ENCODE measurements at regions not wholly inside any gene's neighbourhood (a gene's known extent, or its start where the extent isn't known, plus 50 kb on each side); places are given as distances from the start of the nearest gene placed in this dataset.

GRCh38 chr18:10089881-10090280, 176.1 kb downstream of the VAPA start:
- DNase-seq (no peak), ATAC-seq (ENCODE audit: low read depth) (no peak)
- Histone ChIP-seq H3K27me3 (ENCODE audit: control insufficient read depth, insufficient read depth, low read length) (peaks cover 8% of the 10 kb centered on the region), H2BK5ac (ENCODE audit: low read depth, low read length, poor library complexity, severe bottlenecking) (no peak overlapping the region), H4K20me1 (ENCODE audit: insufficient read depth, low read length) (no peaks in the 10 kb centered on the region), H3K18ac (ENCODE audit: low read depth, low read length) (no peak overlapping the region), H3K4me3 (ENCODE audit: insufficient read depth, low read depth, low read length) (no peak overlapping the region), H4K5ac (ENCODE audit: low read depth, low read length) (no peak overlapping the region), H2AFZ (replicated peaks; ENCODE audit: low read length, poor library complexity) (no peak overlapping the region), H2BK15ac (ENCODE audit: low read depth, low read length) (no peak overlapping the region), H3K79me1 (ENCODE audit: low read depth in 1 of 2, low read length in 2 of 2) (no peaks in the 10 kb centered on the region), H2BK20ac (ENCODE audit: low read depth, low read length) (no peak overlapping the region), H3K56ac (ENCODE audit: extremely low read depth, insufficient read depth, low read length) (no peak overlapping the region), H3K14ac (replicated peaks; ENCODE audit: low read depth, low read length) (no peak overlapping the region), H3K9ac (ENCODE audit: low read depth, low read length) (no peak overlapping the region), H3K9me1 (ENCODE audit: insufficient read depth, low read length) (no peaks in the 10 kb centered on the region; the same call in none of the 2 replicates), H2AK9ac (replicated peaks; ENCODE audit: low read depth, low read length, poor library complexity) (no peak overlapping the region), H4K91ac (ENCODE audit: insufficient read depth, low read depth, low read length) (no peak overlapping the region), H3K4ac (ENCODE audit: low read depth, low read length) (no peak overlapping the region), H4K8ac (ENCODE audit: low read depth in 2 of 2, low read length in 2 of 2) (no peak overlapping the region), H3K36me3 (ENCODE audit: control insufficient read depth, insufficient read depth, low read length) (no peaks in the 10 kb centered on the region), H3K23ac (ENCODE audit: low read depth, low read length) (no peak overlapping the region), H3K4me1 (ENCODE audit: control insufficient read depth, insufficient read depth, low read length) (peaks cover 5% of the 10 kb centered on the region; the same call in 1 of the 2 replicates), H3K9me3 (ENCODE audit: control insufficient read depth, insufficient read depth, low read length) (no peaks in the 10 kb centered on the region; the same call in 1 of the 2 replicates), H3K27ac (ENCODE audit: insufficient read depth, low read length) (no peak overlapping the region), H2BK120ac (ENCODE audit: low read depth, low read length) (no peak overlapping the region), H3K4me2 (ENCODE audit: low read depth, low read length) (no peak overlapping the region), H2AK5ac (ENCODE audit: low read depth, low read length) (no peak overlapping the region)
- in situ Hi-C loops (cut with MboI; ENCODE audit: low sequenced_read_pairs), result no loop called here
- dilution Hi-C loops (cut with HindIII; ENCODE audit: low sequenced_read_pairs, unreplicated experiment), result no loop called here
- intact Hi-C loops (cut with micrococcal nuclease), result no loop called here
- TF ChIP-seq CEBPB (IDR thresholded peaks at IDR 0.05; ENCODE audit: low read depth, low read length) (no peak), ELK1 (IDR thresholded peaks at IDR 0.05; ENCODE audit: borderline replicate concordance, low read depth, low read length) (no peak)
- ChIA-PET POLR2A (ENCODE audit: unreplicated experiment) (interaction anchor here (0.6 kb wide), 1 partner anchor 9 kb away, joined by 3 read pairs; no protein-coding TSS in a partner anchor), CTCF (interaction anchor here (1.0 kb wide), 1 partner anchor 11 kb away, joined by 3 read pairs; no protein-coding TSS in a partner anchor)
- no CpG with 5 or more reads among the region's 4 CpGs for WGBS, 2 experiments (ENCODE audit: extremely low coverage in 2 of 2, insufficient read length in 1 of 2)
- no TSS peak for BruUV-seq (replicated peaks)

All from IMR-90 (cell line).